Spleen (tissue), 7 donors: ENCODE measurements at regions not wholly inside any gene's neighbourhood (a gene's known extent, or its start where the extent isn't known, plus 50 kb on each side); places are given as distances from the start of the nearest gene placed in this dataset.

Experiments
- CTCF ChIP-seq, 11 experiments: fragments of 200-600 bp in 7 of 11; fragments of 450-650 bp in 4 of 11; sonication (generic) in 4 of 11; IDR thresholded peaks in 8 of 11; conservative IDR thresholded peaks in 3 of 11; 1 replicate in 7 of 11; 2 replicates in 4 of 11; pipeline versions ENCODE4 v1.4.0 to v1.8.0; 2016 to 2021; ENCODE audit warnings: antibody characterized with exemption in 11 of 11, inconsistent platforms in 4 of 11, mild to moderate bottlenecking in 1 of 11
- POLR2AphosphoS5 ChIP-seq, 3 donors: sonication (generic); formaldehyde crosslinking; IDR thresholded peaks; one replicate each; pipeline ENCODE4 v1.5.1; 2017; ENCODE audit warnings: antibody characterized with exemption in 3 of 3
- donor health status: DM: no; HTN: no; CAD: no; lungs with moderate emphysema.
- donor health status: DM: no; HTN: no; CAD: no.
- donor health status: DM: no; HTN: no; CAD: no.

GRCh38 chr14:62308891-62309290 is 546.7 kb downstream of the SNAPC1 start:
- TF ChIP-seq CTCF (IDR thresholded peaks at IDR 0.05 in 8 of 11, conservative IDR thresholded peaks at IDR 0.05 in 3 of 11) (no peak), POLR2AphosphoS5 (IDR thresholded peaks at IDR 0.05) (peak in 1 of 3 donors; percentile 39)
